HG03457 (cell line): ENCODE measurements at regions not wholly inside any gene's neighbourhood (a gene's known extent, or its start where the extent isn't known, plus 50 kb on each side); places are given as distances from the start of the nearest gene placed in this dataset.
"Not testable (repeated sequence)": the region's sequence is repeated elsewhere in the genome, so short reads cannot be mapped to it uniquely, and the experiment has no call there.

ENCODE experiments used
- ATAC-seq: cut with Tn5 transposase; IDR thresholded peaks from one replicate; pipeline ENCODE4 v1.9.1; 2021; ENCODE audit warnings: moderate number of reproducible peaks; ENCODE audit not compliant: unreplicated experiment

DNA sequence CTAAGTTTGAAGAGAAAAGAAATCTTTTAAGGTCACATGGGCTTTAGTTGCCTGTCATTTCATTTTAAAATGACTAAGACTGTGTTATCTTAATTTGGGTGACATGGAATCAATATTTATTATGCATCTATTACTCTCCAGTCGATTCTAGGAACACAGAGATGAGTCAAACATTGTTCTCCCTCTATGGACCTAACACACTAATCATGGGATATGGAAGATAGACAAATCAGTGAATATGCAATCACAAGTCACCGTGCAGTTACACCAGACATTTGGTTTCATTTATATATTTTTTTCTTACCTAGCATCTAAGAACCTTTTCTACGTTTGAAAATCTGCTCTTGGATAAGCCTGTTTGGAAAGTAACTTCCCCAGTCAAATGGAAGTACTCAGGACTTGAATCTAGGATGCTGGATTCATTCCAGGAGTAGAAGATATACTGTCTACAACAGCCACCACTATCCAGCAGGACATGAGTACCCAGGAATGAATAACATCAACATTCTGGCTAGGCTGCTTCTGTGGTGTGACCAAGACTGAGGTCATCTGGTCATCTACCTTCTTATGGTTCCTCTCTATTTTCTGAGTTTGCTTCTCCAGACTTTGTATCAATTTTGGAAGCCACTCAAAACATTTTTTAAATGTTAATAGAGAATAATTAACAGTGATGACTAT lies 902.9 kb upstream of the LRRN3 start:
- no peak for ATAC-seq

DNA sequence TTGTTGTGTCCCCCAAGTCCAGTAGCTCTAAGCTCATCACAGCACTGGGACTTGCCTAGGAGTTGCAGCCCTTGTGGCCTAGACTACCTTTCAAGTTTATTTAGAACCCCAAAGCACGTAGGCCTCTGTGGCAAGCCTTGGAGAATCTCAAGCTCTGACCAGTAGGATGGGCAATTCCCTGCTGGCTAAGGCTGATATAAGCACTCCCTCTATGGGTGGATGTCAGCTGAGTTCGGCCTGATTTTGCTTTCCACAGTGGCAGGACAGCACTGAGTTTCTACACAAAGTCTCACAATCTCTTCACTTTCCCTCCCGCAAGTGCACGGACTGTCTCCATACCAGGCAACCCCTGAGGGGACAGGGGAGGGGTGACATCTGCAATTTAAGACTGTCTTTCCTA lies 886.4 kb upstream of the LRRN3 start:
- no peak for ATAC-seq

DNA sequence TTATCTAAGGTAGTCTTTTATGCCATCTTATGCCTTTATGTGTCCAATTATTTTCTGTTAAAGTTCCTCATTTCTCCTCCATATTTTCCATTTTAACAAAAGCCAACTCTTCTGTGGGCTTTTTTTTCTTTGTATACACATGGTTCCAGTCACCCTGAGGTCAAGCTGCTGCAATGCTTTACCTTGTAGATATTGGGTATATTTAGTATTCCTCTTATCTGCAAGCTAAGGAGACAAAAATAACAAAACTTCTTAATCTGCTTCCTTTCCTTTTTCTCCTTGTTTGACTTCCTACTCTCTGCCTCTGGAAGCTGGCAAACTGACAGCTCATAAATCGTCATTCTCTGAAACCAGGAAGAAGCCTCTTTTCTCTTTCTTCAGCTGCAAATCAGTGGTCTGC lies 885.0 kb upstream of the LRRN3 start:
- no peak for ATAC-seq

DNA sequence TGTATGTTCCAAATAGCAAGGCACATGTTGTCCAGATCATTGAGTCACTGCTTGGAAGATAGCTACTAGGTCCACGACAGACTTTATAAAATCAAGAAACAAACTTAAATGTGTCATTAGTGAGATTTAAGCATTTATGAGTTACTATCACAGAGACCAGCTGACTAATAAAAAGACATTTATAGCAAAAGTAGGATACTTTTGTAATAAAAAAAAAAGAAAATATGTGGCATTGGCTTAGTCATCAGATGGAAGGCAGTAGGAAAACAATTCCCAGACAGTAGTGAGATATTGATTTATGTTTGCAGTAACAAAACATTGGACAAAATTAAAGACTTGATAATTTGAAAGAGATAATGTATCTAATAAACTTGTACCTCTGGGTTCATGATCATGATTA lies 881.0 kb upstream of the LRRN3 start:
- ATAC-seq, result no peak

DNA sequence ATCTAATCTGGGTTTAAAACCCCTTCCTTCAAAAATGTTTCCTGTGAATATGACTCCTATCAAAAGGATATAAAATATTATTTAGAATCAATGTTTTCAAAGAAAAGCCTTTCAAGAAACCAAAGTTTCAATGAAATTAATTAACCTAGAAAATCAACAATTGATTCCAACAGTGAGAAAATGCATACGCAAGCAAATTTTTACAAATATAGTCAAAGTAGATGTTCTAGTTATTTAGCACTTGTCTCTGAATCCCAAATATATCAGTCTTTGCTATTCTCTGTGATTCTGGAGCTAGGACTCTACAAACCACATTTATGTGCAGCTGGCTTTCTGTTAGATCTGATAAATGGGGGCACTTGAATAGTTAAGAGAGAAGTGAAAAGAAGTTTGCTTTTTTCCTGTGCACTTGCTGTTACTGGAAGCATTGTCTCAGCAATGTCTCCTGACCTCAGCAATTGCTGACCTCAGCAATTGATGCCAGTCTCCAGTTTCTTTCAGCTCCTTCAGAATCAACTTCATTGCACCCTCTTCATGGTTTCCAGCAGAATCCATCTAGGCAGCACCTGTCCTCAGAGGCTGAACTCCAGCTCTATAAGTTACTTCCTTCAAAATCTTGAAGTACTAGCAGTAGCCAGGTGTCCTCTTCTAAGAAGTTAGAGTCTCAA lies 879.9 kb upstream of the LRRN3 start:
- no peak for ATAC-seq

DNA sequence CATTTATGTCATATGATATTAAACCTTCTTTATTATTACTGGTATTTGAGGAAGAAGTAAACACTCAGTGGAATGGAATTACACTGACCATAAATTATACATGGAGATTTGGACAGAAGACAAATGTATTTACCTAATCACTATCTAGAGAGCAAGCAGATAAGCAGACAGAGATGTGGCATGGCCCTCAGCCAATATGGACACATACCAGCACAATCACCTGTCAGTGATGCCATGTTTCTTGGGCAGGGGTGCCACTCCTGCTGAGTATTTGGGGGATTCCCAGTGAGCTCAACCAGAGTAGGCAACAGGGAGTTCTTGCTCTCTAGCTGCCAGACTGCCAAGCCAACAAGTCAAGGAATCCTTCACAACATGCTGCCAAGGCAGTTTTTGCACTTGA lies 866.3 kb upstream of the LRRN3 start:
- no peak for ATAC-seq

DNA sequence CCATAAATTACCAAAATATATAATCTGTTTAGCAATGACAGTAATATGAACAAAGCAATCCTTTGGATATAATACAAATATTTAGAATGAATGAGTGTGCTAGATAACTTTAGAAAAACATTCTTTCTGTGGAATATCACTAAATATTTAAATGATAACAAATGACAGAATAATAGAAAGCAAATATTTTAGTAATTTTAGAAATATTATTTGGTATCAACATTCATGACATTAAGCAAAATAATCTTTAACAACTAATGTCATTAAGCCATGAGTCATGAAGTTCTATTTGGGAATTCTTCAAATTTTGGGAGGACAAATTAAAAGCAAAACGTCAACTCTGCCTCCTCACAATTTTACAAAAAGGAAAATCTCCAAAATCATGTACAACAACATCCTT lies 844.8 kb upstream of the LRRN3 start:
- ATAC-seq, result no peak

DNA sequence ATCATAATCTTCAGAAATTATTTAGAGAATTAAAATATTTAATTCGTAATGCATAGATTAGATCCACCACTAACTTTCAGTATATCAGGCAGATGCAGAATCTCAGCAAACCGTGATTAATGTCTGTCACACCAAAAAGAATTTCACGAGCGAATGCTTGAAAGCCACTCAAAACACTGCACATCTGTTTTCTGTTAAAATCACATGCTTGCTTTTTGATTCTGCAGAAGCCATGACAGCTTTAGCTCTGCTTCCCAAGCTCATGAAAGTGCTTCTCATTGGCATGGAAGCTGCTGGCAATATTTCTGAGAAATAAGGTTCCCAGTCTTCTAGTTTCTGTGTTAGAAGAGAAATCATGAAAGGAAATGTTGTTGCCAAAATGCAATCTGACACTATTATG lies 837.8 kb upstream of the LRRN3 start:
- no peak for ATAC-seq

DNA sequence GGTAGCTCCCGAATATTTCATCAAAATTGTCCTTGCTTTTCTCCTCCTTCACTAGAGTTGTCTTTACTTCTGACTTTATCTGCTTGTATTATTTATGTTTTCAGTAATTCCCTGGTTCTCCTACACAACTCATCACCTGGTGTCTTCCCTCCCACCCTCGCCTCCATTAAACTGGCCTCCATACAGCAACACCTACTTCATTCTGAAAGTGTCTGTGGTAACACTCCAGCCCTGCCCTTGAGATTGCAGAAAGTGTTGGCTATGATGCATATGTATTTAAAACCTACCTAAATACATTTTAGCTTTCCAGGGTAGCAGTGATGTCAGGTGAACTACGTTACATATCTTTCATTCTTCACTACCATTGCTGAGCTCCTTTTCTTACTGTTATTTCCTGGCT lies 833.3 kb upstream of the LRRN3 start:
- ATAC-seq, result no peak

DNA sequence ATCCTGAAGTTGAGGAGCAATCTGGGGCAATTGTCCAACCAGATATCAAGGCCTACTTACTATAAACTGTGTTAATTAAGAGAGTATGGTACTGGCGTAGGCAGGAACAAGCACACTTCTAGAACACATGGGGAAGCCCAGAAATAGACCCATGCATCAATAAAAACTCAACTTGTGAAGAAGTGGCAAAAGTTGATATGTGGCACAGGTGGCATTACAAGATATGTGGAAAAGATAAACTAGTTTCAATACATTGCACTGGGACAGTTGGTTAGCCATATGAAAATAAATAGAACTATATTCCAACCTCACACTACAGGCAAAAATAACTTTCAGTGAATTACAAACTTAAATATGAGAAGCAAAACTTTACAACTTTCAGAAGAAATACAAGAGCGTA lies 828.7 kb upstream of the LRRN3 start:
- no peak for ATAC-seq

DNA sequence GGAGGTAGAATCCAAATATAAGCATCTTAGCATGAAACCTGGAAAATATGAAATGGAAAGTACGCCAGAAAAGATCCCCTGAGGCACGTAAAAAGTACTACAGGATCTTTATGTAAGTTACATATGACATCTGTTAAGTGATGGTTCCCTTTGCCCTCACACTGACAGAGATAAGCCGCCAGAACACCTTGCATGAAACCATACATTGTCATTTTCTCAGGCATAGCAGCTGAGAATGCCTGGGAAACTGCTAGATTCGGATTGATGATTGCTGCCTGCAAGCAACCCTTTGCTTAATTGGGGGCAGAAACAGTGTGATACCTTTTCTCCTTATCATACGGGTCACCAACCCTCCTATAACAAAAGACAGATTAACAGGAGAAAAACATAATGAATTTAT lies 826.6 kb upstream of the LRRN3 start:
- ATAC-seq, result no peak

DNA sequence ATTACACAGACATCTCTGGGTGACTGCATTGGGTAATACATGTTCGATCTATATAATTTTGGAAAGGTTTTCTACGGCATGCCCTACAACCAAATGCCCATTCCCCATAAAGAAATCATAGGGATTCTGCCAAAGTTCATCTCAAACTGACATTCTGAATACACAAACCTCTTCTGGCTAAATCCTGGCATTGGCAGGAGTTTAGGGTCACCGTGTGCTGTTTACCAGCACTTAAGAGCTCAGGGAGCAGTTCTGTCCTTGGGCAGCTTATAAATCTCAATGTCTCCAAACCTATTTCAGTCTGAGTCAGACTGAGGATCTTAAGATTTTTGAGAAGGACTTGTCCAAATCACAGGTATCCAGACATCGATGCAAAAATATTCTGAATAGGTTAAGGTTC lies 809.6 kb upstream of the LRRN3 start:
- no peak for ATAC-seq

DNA sequence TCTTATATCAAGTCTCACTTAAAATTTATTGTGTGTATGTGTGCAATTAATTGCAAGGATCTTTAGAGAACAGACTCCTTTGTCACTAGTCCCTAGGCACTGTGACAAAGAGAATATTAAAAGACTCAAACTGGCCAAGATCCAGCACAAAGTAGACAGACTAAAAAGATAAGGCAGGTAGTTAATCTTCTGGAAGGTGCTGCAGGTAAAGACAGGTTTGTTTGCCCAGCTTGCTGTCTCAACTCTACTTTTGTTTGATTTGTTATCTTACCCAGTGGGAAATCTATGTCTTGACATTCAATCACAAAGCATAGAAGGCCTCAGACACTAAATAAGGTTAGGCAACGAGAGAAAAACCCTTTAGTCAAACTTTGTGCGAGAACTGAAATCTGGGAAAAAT lies 807.9 kb upstream of the LRRN3 start:
- no peak for ATAC-seq

DNA sequence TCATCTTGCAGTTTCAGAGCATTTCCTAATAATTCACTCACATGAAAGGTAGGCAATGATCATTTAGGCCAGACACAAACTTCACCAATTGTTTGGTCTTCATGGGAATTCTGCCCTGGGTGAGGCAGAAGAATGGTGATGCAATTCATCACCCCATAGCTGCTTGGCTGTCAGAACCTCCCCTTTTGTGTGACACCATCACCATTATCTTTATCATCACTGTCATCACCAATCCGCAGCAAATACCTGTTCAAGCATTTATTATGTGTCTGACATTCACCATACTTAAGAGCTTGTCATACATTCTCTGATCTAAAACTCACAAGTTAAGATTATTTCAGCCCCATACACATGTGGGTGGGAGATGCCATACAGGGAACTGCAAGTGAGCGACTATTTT lies 799.5 kb upstream of the LRRN3 start:
- ATAC-seq, result no peak

DNA sequence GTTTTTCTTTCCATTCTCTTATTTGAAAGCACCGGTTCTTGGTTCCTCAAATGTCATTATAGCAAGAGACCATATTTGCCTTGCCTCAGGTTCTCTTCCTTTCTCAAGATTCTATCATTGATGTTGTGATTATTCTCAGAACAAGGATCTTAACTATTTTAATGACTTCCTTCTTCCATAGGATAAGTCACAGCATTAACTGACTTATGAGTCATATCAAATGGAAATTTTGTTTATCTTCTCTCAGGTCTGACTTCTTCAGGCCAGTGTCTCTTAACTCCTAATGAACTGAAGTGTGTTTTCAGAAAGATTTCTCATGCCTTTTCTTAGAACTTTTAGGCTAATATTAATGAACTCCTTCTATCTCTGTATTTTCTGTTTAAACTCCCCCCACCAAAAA lies 794.6 kb upstream of the LRRN3 start:
- ATAC-seq, result no peak

DNA sequence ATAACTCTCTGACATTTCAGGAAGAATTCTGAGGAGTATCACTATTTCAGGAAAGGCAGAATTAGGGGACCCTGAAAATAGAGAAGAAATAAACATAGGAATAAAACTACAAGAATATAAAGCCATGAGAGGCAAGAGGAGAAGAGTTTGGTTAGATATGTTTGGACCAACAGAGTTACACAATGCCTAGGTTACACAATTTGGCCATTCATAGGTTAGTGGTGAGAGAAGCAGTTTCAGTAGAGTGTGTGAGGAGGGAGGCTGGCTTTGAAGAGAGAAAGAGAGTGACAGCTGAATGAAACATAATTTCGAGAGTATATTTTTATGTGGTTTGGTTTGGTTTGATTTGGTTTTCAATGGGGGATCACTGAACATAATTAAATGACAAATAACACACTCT lies 783.2 kb upstream of the LRRN3 start:
- no peak for ATAC-seq

DNA sequence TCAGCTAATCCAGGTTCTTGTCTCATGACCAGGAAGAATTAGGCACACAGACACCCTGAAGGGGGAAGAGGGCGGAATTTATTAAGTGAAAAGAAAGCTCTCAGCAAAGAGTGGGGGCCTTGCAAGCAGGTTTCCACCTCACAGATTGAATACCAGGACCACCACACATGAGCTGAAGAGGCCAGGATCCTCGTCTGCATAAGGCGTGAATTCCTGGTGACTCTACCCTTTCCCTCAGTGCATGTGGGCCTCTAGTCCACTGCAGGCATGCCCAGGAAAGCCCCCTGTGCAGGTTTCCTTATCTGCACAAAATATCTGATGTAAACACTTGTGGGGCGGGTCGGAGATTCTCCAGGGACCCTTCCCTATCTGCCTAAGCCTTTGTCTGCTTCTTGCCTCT lies 782.1 kb upstream of the LRRN3 start:
- no peak for ATAC-seq

DNA sequence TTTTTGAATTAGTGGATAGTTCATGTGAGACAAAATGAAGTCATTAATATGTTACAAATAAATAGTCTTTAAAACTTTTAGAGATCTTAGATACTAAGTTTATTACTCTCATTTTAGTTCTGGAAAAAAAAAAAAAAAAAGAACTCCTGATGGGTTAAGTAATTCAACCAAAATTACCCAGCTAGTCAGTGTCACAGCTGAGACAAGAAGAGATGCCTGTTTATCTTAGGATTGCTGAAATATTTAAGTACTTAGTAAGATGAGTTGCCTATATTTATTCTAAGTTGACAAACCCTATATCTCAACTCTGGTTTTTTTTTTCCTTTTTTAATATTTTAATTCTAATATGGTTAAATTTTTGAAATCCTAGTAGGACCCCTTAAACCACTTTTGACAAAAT lies 781.0 kb upstream of the LRRN3 start:
- ATAC-seq, result no peak

DNA sequence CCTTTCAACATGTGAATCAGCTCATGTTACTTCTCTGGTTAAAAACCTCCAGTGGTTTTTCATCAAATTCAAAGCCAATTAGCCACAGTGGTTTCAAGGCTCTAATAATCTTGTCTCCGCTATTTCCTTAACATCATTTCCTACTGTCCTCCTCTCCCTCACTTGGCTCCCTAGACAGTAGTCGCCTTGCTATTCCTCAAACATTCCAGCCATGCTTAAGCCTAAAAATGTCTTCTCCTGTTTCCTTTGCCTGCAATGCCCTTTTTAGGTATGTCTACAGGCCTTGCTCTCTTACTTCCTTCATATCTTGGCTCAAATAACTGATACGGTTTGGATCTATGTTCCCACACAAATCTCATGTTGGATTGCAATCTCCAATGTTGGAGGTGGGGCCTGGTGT lies 779.4 kb upstream of the LRRN3 start:
- no peak for ATAC-seq

DNA sequence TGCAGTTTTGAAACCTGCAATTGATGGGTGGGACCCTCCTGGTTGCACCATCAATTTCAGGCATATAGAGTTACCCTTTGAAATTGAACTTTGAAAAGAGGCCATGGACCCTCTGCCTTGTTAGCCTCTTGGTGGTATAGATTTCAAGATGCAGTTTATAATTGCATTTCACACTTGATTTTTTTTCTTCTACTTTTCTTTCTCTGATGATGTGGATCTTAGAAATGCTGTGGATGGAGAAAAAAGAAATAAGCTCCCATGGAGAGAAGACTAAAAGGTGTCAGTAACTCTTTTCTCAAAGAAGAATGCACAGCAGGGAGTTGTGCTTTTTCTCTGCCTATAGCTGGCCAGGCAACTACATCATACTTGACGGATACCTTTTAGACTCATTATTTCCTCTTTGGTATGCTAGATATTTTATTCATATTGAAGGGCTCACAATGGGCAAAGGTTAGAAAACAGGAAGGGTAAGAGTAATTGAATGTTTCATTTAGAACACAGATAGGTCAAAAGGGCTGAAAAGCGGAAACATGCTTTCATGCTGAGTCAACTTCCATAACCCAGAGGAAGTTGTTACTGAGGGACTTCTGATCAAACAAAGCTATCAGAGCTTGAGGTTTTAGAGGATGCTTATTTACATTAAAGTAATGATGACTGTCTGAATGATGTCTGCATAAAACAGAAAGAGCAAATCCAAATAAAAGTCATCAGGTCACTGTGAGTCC lies 773.2 kb upstream of the LRRN3 start:
- ATAC-seq, result no peak

DNA sequence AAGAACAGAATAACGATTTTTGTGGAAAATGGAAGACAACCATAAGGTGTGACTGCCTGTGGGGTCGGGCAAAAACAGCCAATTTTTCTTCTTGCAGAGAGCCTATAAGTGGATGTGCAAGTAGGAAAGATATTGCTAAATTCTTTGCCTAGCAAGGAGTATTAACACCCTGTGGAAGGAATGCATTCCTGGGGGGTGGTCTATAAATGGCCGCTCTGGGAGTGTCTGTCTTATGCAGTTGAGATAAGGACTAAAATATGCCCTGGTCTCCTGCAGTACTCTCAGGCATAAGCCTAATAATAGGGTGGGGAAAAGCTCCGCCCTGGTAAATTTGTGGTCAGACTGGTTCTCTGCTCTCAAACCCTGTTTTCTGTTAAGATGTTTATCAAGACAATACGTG lies 770.6 kb upstream of the LRRN3 start:
- not testable (repeated sequence) for ATAC-seq

DNA sequence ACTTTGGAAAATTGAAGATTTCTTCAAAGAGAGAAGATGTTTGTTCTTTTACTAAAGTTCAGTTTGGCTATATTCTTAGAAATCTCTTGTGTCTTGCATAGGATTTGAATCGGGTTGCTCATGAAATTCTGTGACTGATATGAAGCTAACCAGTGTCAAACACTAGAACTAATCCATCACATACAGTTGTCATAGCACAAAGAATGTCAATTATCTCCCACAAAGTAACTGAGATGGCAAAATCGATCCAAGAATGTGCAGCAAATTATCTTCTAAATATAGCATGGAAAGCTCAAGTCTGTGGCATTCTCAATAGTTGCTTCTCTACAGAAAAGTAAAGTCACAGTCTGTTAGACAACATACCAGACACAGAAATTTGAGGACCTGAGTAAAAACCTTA lies 768.1 kb upstream of the LRRN3 start:
- ATAC-seq, result no peak
